Calu3 (cell line): ENCODE measurements at regions not wholly inside any gene's neighbourhood (a gene's known extent, or its start where the extent isn't known, plus 50 kb on each side); places are given as distances from the start of the nearest gene placed in this dataset.
"Not testable (repeated sequence)": the region's sequence is repeated elsewhere in the genome, so short reads cannot be mapped to it uniquely, and the experiment has no call there.

ENCODE experiments used
- BruUV-seq: library from RNA; stranded (reverse); fragments of 400-500 nt; replicated peaks from 2 replicates; lab custom pipeline; 2021; lab: Mats Ljungman, UMichigan
- CTCF ChIA-PET: fragments of 300-600 bp; sonication (Branson Sonifier 250); formaldehyde crosslinking; loops from one replicate; lab custom pipeline; 2022; ENCODE audit warnings: antibody characterized with exemption; lab: Charles Lee
- DNase-seq: peaks from one replicate; pipeline ENCODE4 v3.0.0; 2022
- H3K27ac Mint-ChIP-seq: one replicate; pipeline ENCODE4 v1.8.0; 2022; ENCODE audit warnings: mixed read lengths; ENCODE audit not compliant: unreplicated experiment
- H3K27me3 Mint-ChIP-seq: one replicate; pipeline ENCODE4 v1.8.0; 2022; ENCODE audit warnings: mixed read lengths; ENCODE audit not compliant: unreplicated experiment
- H3K36me3 Mint-ChIP-seq: one replicate; pipeline ENCODE4 v1.8.0; 2022; ENCODE audit warnings: mild to moderate bottlenecking, moderate library complexity, mixed read lengths; ENCODE audit not compliant: insufficient read depth, unreplicated experiment
- H3K4me1 Mint-ChIP-seq: one replicate; pipeline ENCODE4 v1.8.0; 2022; ENCODE audit warnings: mild to moderate bottlenecking, low read depth, mixed read lengths; ENCODE audit not compliant: unreplicated experiment
- H3K4me3 Mint-ChIP-seq: one replicate; pipeline ENCODE4 v1.8.0; 2022; ENCODE audit warnings: mild to moderate bottlenecking, low read depth, moderate library complexity, mixed read lengths; ENCODE audit not compliant: unreplicated experiment
- H3K9me3 Mint-ChIP-seq: one replicate; pipeline ENCODE4 v1.8.0; 2022; ENCODE audit warnings: low read depth, mixed read lengths; ENCODE audit not compliant: unreplicated experiment
- CTCF ChIP-seq: fragments of 200-600 bp; IDR thresholded peaks from one replicate; pipeline ENCODE4 v1.8.0; 2022; ENCODE audit warnings: antibody characterized with exemption; ENCODE audit not compliant: unreplicated experiment
- intact Hi-C: fragments of 100-400 bp; cut with micrococcal nuclease; formaldehyde crosslinking; loops from one replicate; pipeline ENCODE4 v1.10.0; 2022; ENCODE audit not compliant: unreplicated experiment

GRCh38 chrX:40806513-40807220 is 71.3 kb upstream of the MED14 start:
- CTCF ChIA-PET, result no interaction called here
- Mint-ChIP-seq H3K36me3 (no peaks in the 10 kb centered on the region), H3K4me1 (peaks cover 8% of the 10 kb centered on the region), H3K27me3 (peaks cover 10% of the 10 kb centered on the region), H3K4me3 (no peak overlapping the region), H3K9me3 (no peaks in the 10 kb centered on the region), H3K27ac (no peak overlapping the region)
- no peak for TF ChIP-seq CTCF
- BruUV-seq, result no TSS peak
- DNase-seq, result no peak
- intact Hi-C loops, result no loop called here

GRCh38 chrX:40807384-40807783 is 72.0 kb upstream of the MED14 start:
- no peak for TF ChIP-seq CTCF
- no TSS peak for BruUV-seq
- Mint-ChIP-seq H3K4me1 (peaks cover 8% of the 10 kb centered on the region), H3K9me3 (no peaks in the 10 kb centered on the region), H3K4me3 (no peak overlapping the region), H3K27ac (no peak overlapping the region), H3K27me3 (peaks cover 10% of the 10 kb centered on the region), H3K36me3 (no peaks in the 10 kb centered on the region)
- CTCF ChIA-PET, result interaction anchor here (1.0 kb wide), 1 partner anchor 13 kb away, joined by 5 read pairs; no protein-coding TSS in a partner anchor
- intact Hi-C loops, result no loop called here
- no peak for DNase-seq

DNA sequence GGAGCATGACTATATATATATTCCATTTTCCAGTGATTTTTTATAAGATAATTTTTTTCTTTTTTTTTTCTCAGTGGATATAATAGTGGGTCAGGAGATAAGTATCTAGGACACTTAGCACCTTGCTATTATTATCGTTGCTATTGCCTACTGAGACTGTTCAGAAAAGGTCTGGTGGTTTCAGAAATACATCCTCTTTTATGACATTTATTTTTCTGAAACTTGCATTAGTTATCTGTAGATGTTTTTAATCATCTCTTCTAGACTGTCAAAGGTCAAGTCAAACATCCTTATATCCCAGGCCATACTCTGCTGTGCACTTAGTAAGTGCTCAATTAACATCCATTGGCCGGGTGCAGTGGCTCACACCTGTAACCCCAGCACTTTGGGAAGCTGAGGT is 72.9 kb upstream of the MED14 start:
- BruUV-seq, result no TSS peak
- Mint-ChIP-seq H3K27me3 (peaks cover 10% of the 10 kb centered on the region), H3K4me3 (no peak overlapping the region), H3K36me3 (no peaks in the 10 kb centered on the region), H3K9me3 (no peaks in the 10 kb centered on the region), H3K27ac (no peak overlapping the region), H3K4me1 (peaks cover 8% of the 10 kb centered on the region)
- intact Hi-C loops, result no loop called here
- DNase-seq, result no peak
- CTCF ChIA-PET, result interaction anchor here (1.0 kb wide), 1 partner anchor 14 kb away, joined by 5 read pairs; no protein-coding TSS in a partner anchor
- TF ChIP-seq CTCF, result no peak

GRCh38 chrX:40809210-40809609 is 73.9 kb upstream of the MED14 start:
- H3K36me3 Mint-ChIP-seq, result no peaks in the 10 kb centered on the region
- CTCF ChIA-PET, result interaction anchor here (0.7 kb wide), 1 partner anchor 310 kb away, joined by 5 read pairs; no protein-coding TSS in a partner anchor
- H3K9me3 Mint-ChIP-seq, result no peaks in the 10 kb centered on the region
- peaks cover 8% of the 10 kb centered on the region for H3K27me3 Mint-ChIP-seq
- peaks cover 8% of the 10 kb centered on the region for H3K4me1 Mint-ChIP-seq
- H3K4me3 Mint-ChIP-seq, result no peak overlapping the region
- no TSS peak for BruUV-seq
- no peak overlapping the region for H3K27ac Mint-ChIP-seq
- no peak for DNase-seq
- intact Hi-C loops, result no loop called here
- TF ChIP-seq CTCF, result no peak

DNA sequence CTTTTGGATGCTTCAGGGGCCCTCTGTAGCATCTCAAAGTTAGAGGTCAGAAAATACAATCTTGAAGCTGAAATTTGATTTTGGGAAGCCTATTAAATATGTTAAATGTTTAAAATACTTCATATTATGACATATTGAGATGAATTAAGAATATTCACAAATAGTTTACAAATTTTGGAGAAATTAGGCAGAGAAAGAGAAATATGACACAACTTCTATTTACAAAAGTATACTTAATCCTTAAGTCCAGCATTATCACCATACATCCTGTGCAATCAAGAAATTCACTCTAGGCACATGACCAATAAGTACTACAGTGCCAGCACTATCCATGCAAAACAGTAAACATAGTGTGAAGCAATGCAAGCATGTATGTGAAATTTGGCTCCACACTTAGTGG is 79.7 kb upstream of the MED14 start:
- H3K27ac Mint-ChIP-seq, H3K4me3 Mint-ChIP-seq, H3K27me3 Mint-ChIP-seq, intact Hi-C loops, DNase-seq, BruUV-seq, H3K9me3 Mint-ChIP-seq, H3K4me1 Mint-ChIP-seq, H3K36me3 Mint-ChIP-seq, CTCF ChIA-PET: not testable (repeated sequence)
